Endodermal cell (in vitro differentiated cells): ENCODE measurements at regions not wholly inside any gene's neighbourhood (a gene's known extent, or its start where the extent isn't known, plus 50 kb on each side); places are given as distances from the start of the nearest gene placed in this dataset.

Source experiments
- DNase-seq: peaks from one replicate; pipeline ENCODE4 v3.0.0-alpha.2; 2017
- H3K27ac ChIP-seq: 2 replicates; pipeline ENCODE4 v1.5.1; 2013; ENCODE audit warnings: mild to moderate bottlenecking, low read depth, low read length, moderate library complexity
- H3K27me3 ChIP-seq: 2 replicates; pipeline ENCODE4 v1.6.1; 2013; ENCODE audit warnings: mild to moderate bottlenecking, low read length, moderate library complexity; ENCODE audit not compliant: insufficient read depth, control insufficient read depth, poor library complexity, severe bottlenecking
- H3K36me3 ChIP-seq: 2 replicates; pipeline ENCODE4 v1.7.0; 2013; ENCODE audit warnings: mild to moderate bottlenecking, low read length, moderate library complexity; ENCODE audit not compliant: control insufficient read depth, insufficient read depth
- H3K4me1 ChIP-seq: one replicate; pipeline ENCODE4 v1.7.0; 2013; ENCODE audit warnings: low read length; ENCODE audit not compliant: control insufficient read depth, insufficient read depth
- H3K4me3 ChIP-seq: 2 replicates; pipeline ENCODE4 v1.5.1; 2013; ENCODE audit warnings: mild to moderate bottlenecking, low read length, moderate library complexity
- H3K9ac ChIP-seq: 2 replicates; pipeline ENCODE4 v1.6.1; 2013; ENCODE audit warnings: mild to moderate bottlenecking, low read length, moderate library complexity; ENCODE audit not compliant: poor library complexity, severe bottlenecking; ENCODE audit errors: extremely low read depth
- H3K9me3 ChIP-seq: 2 replicates; pipeline ENCODE4 v1.6.1; 2013; ENCODE audit warnings: mild to moderate bottlenecking, low read length, moderate library complexity; ENCODE audit not compliant: control insufficient read depth
- H3K27ac Mint-ChIP-seq: 2 replicates; pipeline ENCODE4 v1.8.0; 2020; ENCODE audit warnings: mixed read lengths
- H3K27me3 Mint-ChIP-seq: 2 replicates; pipeline ENCODE4 v1.8.0; 2021; ENCODE audit warnings: mild to moderate bottlenecking, mixed read lengths; ENCODE audit not compliant: insufficient read depth
- H3K36me3 Mint-ChIP-seq: 2 replicates; pipeline ENCODE4 v1.8.0; 2020; ENCODE audit warnings: low read depth, mixed read lengths
- H3K4me1 Mint-ChIP-seq: 2 replicates; pipeline ENCODE4 v1.8.0; 2020; ENCODE audit warnings: mixed read lengths
- H3K4me3 Mint-ChIP-seq: 2 replicates; pipeline ENCODE4 v1.8.0; 2020; ENCODE audit warnings: mild to moderate bottlenecking, moderate library complexity, mixed read lengths
- H3K9me3 Mint-ChIP-seq: 2 replicates; pipeline ENCODE4 v1.8.0; 2020; ENCODE audit warnings: mild to moderate bottlenecking, mixed read lengths
- CTCF ChIP-seq: fragments of 200-600 bp; sonication (generic); conservative IDR thresholded peaks from 2 replicates; pipeline ENCODE4 v1.5.0; 2021; ENCODE audit warnings: antibody characterized with exemption, mild to moderate bottlenecking
- WGBS, 2 experiments: methylation state at CpG; one replicate each; pipeline versions ENCODE4 v1.1.5 to v1.1.7; 2013; ENCODE audit warnings: missing lambda C conversion rate in 2 of 2, mixed read lengths in 1 of 2; ENCODE audit not compliant: insufficient coverage in 1 of 2, insufficient read length in 1 of 2; 5-methylcytosine and 5-hydroxymethylcytosine counted together

- Histone ChIP-seq H3K27me3 (no peaks in the 10 kb centered on the region), H3K4me3 (no peak overlapping the region), H3K9me3 (no peaks in the 10 kb centered on the region), H3K4me1 (no peaks in the 10 kb centered on the region), H3K9ac (no peak overlapping the region), H3K36me3 (no peaks in the 10 kb centered on the region), H3K27ac (no peak overlapping the region)
- Mint-ChIP-seq H3K9me3 (no peaks in the 10 kb centered on the region), H3K27ac (no peak overlapping the region), H3K4me1 (no peaks in the 10 kb centered on the region), H3K27me3 (no peaks in the 10 kb centered on the region), H3K36me3 (no peaks in the 10 kb centered on the region), H3K4me3 (no peak overlapping the region)
- no peak for TF ChIP-seq CTCF
- 87 to 88% methylated on average over 2 to 4 of the region's 4 CpGs for WGBS, 2 experiments
- no peak for DNase-seq
Observed at GRCh38 chr7:50921114-50921813, 138.6 kb upstream of the GRB10 start.

- Histone ChIP-seq H3K9ac (no peak overlapping the region), H3K36me3 (no peaks in the 10 kb centered on the region), H3K4me3 (no peak overlapping the region), H3K27me3 (no peaks in the 10 kb centered on the region), H3K27ac (no peak overlapping the region), H3K4me1 (no peaks in the 10 kb centered on the region), H3K9me3 (no peaks in the 10 kb centered on the region)
- TF ChIP-seq CTCF = no peak
- Mint-ChIP-seq H3K9me3 (no peaks in the 10 kb centered on the region), H3K27ac (no peak overlapping the region), H3K4me3 (no peak overlapping the region), H3K4me1 (no peaks in the 10 kb centered on the region), H3K27me3 (no peaks in the 10 kb centered on the region), H3K36me3 (no peaks in the 10 kb centered on the region)
- no peak for DNase-seq
- WGBS, 2 experiments = 89 to 96% methylated on average over 5 to 7 of the region's 7 CpGs
Observed at GRCh38 chr7:50920031-50920635, 137.4 kb upstream of the GRB10 start.

- Histone ChIP-seq H3K4me1 (no peaks in the 10 kb centered on the region), H3K4me3 (no peak overlapping the region), H3K27ac (no peak overlapping the region), H3K36me3 (no peaks in the 10 kb centered on the region), H3K27me3 (no peaks in the 10 kb centered on the region), H3K9me3 (no peaks in the 10 kb centered on the region), H3K9ac (no peak overlapping the region)
- Mint-ChIP-seq H3K27ac (no peak overlapping the region), H3K27me3 (no peaks in the 10 kb centered on the region), H3K9me3 (no peaks in the 10 kb centered on the region), H3K4me3 (no peak overlapping the region), H3K4me1 (peaks cover 8% of the 10 kb centered on the region), H3K36me3 (no peaks in the 10 kb centered on the region)
- no peak for TF ChIP-seq CTCF
- no peak for DNase-seq
- WGBS, 2 experiments = 93 to 95% methylated on average over 5 of the region's 5 CpGs
Observed at GRCh38 chr7:50915621-50916020, 132.9 kb upstream of the GRB10 start.
